H1 (cell line): ENCODE measurements at regions not wholly inside any gene's neighbourhood (a gene's known extent, or its start where the extent isn't known, plus 50 kb on each side); places are given as distances from the start of the nearest gene placed in this dataset.

Source experiments
- CTCF ChIA-PET: fragments of 300-600 bp; sonication (Branson Sonifier 250); formaldehyde crosslinking; loops from one replicate; lab custom pipeline; 2021; ENCODE audit not compliant: partially characterized antibody; lab: Charles Lee
- POLR2A ChIA-PET: fragments of 300-600 bp; sonication (Branson Sonifier 250); formaldehyde crosslinking; loops from one replicate; lab custom pipeline; 2021; ENCODE audit warnings: inconsistent platforms; ENCODE audit not compliant: partially characterized antibody; lab: Charles Lee
- DNase-seq, 2 experiments: peaks; one replicate each; pipeline versions ENCODE4 v3.0.0 to v3.0.0-alpha.2; 2010 to 2022; ENCODE audit warnings: low spot score in 2 of 2, low read depth in 1 of 2, mixed read lengths in 1 of 2
- FAIRE-seq: peaks from 2 replicates; lab custom pipeline; 2011; peaks lifted over from hg19 to GRCh38; lab: Jason Lieb, UNC
- H2AFZ ChIP-seq: 2 replicates; pipeline ENCODE4 v1.8.1; 2012; ENCODE audit warnings: low read length, inconsistent platforms
- H2AK5ac ChIP-seq: 2 replicates; pipeline ENCODE4 v1.6.1; 2013; ENCODE audit warnings: low read depth, low read length
- H2BK120ac ChIP-seq: replicated peaks from 2 replicates; pipeline ENCODE3; 2013; ENCODE audit warnings: low read depth, low read length, inconsistent platforms
- H2BK12ac ChIP-seq: 2 replicates; pipeline ENCODE4 v1.6.1; 2013; ENCODE audit warnings: low read depth, low read length
- H2BK15ac ChIP-seq: 2 replicates; pipeline ENCODE4 v1.6.1; 2013; ENCODE audit warnings: low read length
- H2BK20ac ChIP-seq: 2 replicates; pipeline ENCODE4 v1.6.1; 2013; ENCODE audit warnings: low read length
- H2BK5ac ChIP-seq: 2 replicates; pipeline ENCODE4 v1.6.1; 2013; ENCODE audit warnings: low read depth, low read length
- H3K14ac ChIP-seq: 2 replicates; pipeline ENCODE4 v1.6.1; 2013; ENCODE audit warnings: inconsistent platforms; ENCODE audit not compliant: insufficient read length
- H3K18ac ChIP-seq: 2 replicates; pipeline ENCODE4 v1.6.1; 2013; ENCODE audit warnings: low read length; ENCODE audit errors: extremely low read depth
- H3K23ac ChIP-seq: 2 replicates; pipeline ENCODE4 v1.6.1; 2013; ENCODE audit warnings: inconsistent platforms; ENCODE audit not compliant: insufficient read length
- H3K23me2 ChIP-seq: 2 replicates; pipeline ENCODE4 v1.6.1; 2013; ENCODE audit warnings: low read depth, low read length
- H3K27ac ChIP-seq: 2 replicates; pipeline ENCODE4 v1.6.1; 2011; ENCODE audit warnings: low read depth, low read length, inconsistent platforms
- H3K27me3 ChIP-seq, 4 experiments: replicated peaks in 1 of 4; 1 replicate in 1 of 4; 2 replicates in 3 of 4; pipeline versions ENCODE4 v1.6.1 to v1.8.1; 2011 to 2013; ENCODE audit warnings: low read length in 3 of 4, mild to moderate bottlenecking in 3 of 4, inconsistent platforms in 2 of 4, mixed read lengths in 2 of 4, moderate library complexity in 1 of 4; ENCODE audit not compliant: control insufficient read depth in 3 of 4, insufficient read depth in 3 of 4; ENCODE audit errors: extremely low read depth in 1 of 4
- H3K36me3 ChIP-seq, 4 experiments: 2 replicates each; pipeline versions ENCODE4 v1.6.1 to v1.8.1; 2011 to 2013; ENCODE audit warnings: mild to moderate bottlenecking in 4 of 4, low read length in 3 of 4, moderate library complexity in 2 of 4, control low read depth in 1 of 4, inconsistent platforms in 1 of 4; ENCODE audit not compliant: insufficient read depth in 4 of 4, control insufficient read depth in 2 of 4
- H3K4ac ChIP-seq: replicated peaks from 2 replicates; pipeline ENCODE3; 2013; ENCODE audit warnings: low read length, low read depth, mixed read lengths, inconsistent platforms; ENCODE audit not compliant: insufficient read length
- H3K4me1 ChIP-seq, 4 experiments: replicated peaks in 1 of 4; 1 replicate in 1 of 4; 2 replicates in 3 of 4; pipeline versions ENCODE4 v1.6.1 to v1.8.1; 2011 to 2013; ENCODE audit warnings: low read length in 3 of 4, inconsistent platforms in 2 of 4, mixed read lengths in 1 of 4; ENCODE audit not compliant: insufficient read depth in 4 of 4, control insufficient read depth in 3 of 4
- H3K4me2 ChIP-seq, 2 experiments: 2 replicates each; pipeline versions ENCODE4 v1.6.1 to v1.8.1; 2011 to 2013; ENCODE audit warnings: low read depth in 2 of 2, low read length in 2 of 2, control low read depth in 1 of 2, inconsistent platforms in 1 of 2, mild to moderate bottlenecking in 1 of 2; ENCODE audit not compliant: insufficient read depth in 1 of 2
- H3K4me3 ChIP-seq, 4 experiments: fragments of 200-600, 300-600 bp in 1 of 4; sonication (generic), shearing (Covaris generic), sonication (Bioruptor Twin) in 1 of 4; 2 replicates each; pipeline versions ENCODE4 v1.5.1 to v1.8.1; 2011 to 2016; ENCODE audit warnings: low read length in 4 of 4, low read depth in 3 of 4, control low read depth in 2 of 4, inconsistent platforms in 2 of 4, mild to moderate bottlenecking in 2 of 4, mixed read lengths in 1 of 4, moderate library complexity in 1 of 4; ENCODE audit not compliant: insufficient read depth in 2 of 4; ENCODE audit errors: extremely low read depth in 1 of 4
- H3K56ac ChIP-seq: replicated peaks from 2 replicates; pipeline ENCODE3; 2013; ENCODE audit warnings: low read depth, mild to moderate bottlenecking, mixed read lengths, low read length, inconsistent platforms; ENCODE audit not compliant: insufficient read length
- H3K79me1 ChIP-seq: 2 replicates; pipeline ENCODE4 v1.6.1; 2013; ENCODE audit warnings: low read depth, low read length, control low read depth
- H3K79me2 ChIP-seq, 2 experiments: 2 replicates each; pipeline versions ENCODE4 v1.6.1 to v1.8.1; 2012 to 2013; ENCODE audit warnings: low read length in 2 of 2, mild to moderate bottlenecking in 2 of 2, inconsistent platforms in 1 of 2; ENCODE audit not compliant: insufficient read depth in 2 of 2, control insufficient read depth in 1 of 2
- H3K9ac ChIP-seq, 4 experiments: replicated peaks in 1 of 4; 1 replicate in 1 of 4; 2 replicates in 3 of 4; pipeline versions ENCODE4 v1.6.1 to v1.8.1; 2011 to 2013; ENCODE audit warnings: low read depth in 3 of 4, low read length in 3 of 4, control low read depth in 2 of 4, mild to moderate bottlenecking in 2 of 4, moderate library complexity in 2 of 4, inconsistent platforms in 1 of 4; ENCODE audit errors: extremely low read depth in 1 of 4
- H3K9me3 ChIP-seq, 2 experiments: 2 replicates each; pipeline versions ENCODE4 v1.6.1 to v1.8.1; 2012 to 2013; ENCODE audit warnings: mild to moderate bottlenecking in 2 of 2, moderate library complexity in 2 of 2, control low read depth in 1 of 2, inconsistent platforms in 1 of 2, low read depth in 1 of 2, low read length in 1 of 2, mixed read lengths in 1 of 2; ENCODE audit not compliant: insufficient read depth in 2 of 2
- H4K20me1 ChIP-seq, 2 experiments: replicated peaks in 1 of 2; 2 replicates each; pipeline versions ENCODE3 to v1.8.1; 2011 to 2013; ENCODE audit warnings: inconsistent platforms in 2 of 2, low read length in 2 of 2, mild to moderate bottlenecking in 1 of 2; ENCODE audit not compliant: insufficient read depth in 2 of 2, control insufficient read depth in 1 of 2
- H4K5ac ChIP-seq: 2 replicates; pipeline ENCODE4 v1.6.1; 2013; ENCODE audit warnings: low read length, low read depth, mixed read lengths, inconsistent platforms; ENCODE audit not compliant: insufficient read length
- H4K8ac ChIP-seq: 2 replicates; pipeline ENCODE4 v1.8.0; 2013; ENCODE audit warnings: mild to moderate bottlenecking, moderate library complexity, low read length, inconsistent platforms; ENCODE audit not compliant: insufficient read depth; ENCODE audit errors: extremely low read depth
- H4K91ac ChIP-seq: replicated peaks from 2 replicates; pipeline ENCODE3; 2013; ENCODE audit warnings: low read length, mixed read lengths, inconsistent platforms; ENCODE audit not compliant: insufficient read length
- CBX8 ChIP-seq: fragments of 300-800, 300-1000 bp; sonication (generic); IDR thresholded peaks from 2 replicates; pipeline ENCODE4 v1.7.1; 2016; ENCODE audit warnings: low read depth, low read length, borderline replicate concordance
- CREB1 ChIP-seq: IDR thresholded peaks from 2 replicates; pipeline ENCODE4 v1.6.1; 2012; ENCODE audit warnings: inconsistent platforms
- EGR1 ChIP-seq: IDR thresholded peaks from 2 replicates; pipeline ENCODE4 v1.6.1; 2011; ENCODE audit warnings: low read depth, low read length, borderline replicate concordance
- MAX ChIP-seq: IDR thresholded peaks from 2 replicates; pipeline ENCODE4 v1.6.1; 2012; ENCODE audit warnings: inconsistent platforms
- SIX5 ChIP-seq: IDR thresholded peaks from 2 replicates; pipeline ENCODE4 v1.6.1; 2011; ENCODE audit warnings: mild to moderate bottlenecking, low read depth, low read length
- TEAD4 ChIP-seq: IDR thresholded peaks from 2 replicates; pipeline ENCODE4 v1.6.1; 2012; ENCODE audit warnings: low read depth, low read length, inconsistent platforms, mixed read lengths
- WGBS, 2 experiments: shearing (Covaris generic) in 1 of 2; methylation state at CpG; one replicate each; pipeline versions ENCODE4 v1.1.6 to v1.1.7; 2013 to 2015; ENCODE audit warnings: low lambda C conversion rate in 2 of 2, mixed read lengths in 2 of 2, inconsistent platforms in 1 of 2, low coverage in 1 of 2, missing lambda C conversion rate in 1 of 2; ENCODE audit not compliant: insufficient replicate concordance in 2 of 2, insufficient coverage in 1 of 2, insufficient read length in 1 of 2; ENCODE audit errors: extremely low coverage in 1 of 2, missing lambda C conversion rate in 1 of 2; 5-methylcytosine and 5-hydroxymethylcytosine counted together

GRCh38 chrX:145475725-145476124, 228.4 kb downstream of the SPANXN1 start:
- no peaks in the 10 kb centered on the region for H3K79me1 ChIP-seq
- WGBS, 2 experiments = 87% methylated on average over 7 of the region's 7 CpGs; no CpG with 5 or more reads in 1 of the 2 experiments
- no peak overlapping the region for H3K4me3 ChIP-seq
- no peaks in the 10 kb centered on the region for H3K4me1 ChIP-seq
- no peak overlapping the region for H2BK20ac ChIP-seq
- H3K14ac ChIP-seq = no peak overlapping the region
- no peak overlapping the region for H4K5ac ChIP-seq
- ChIA-PET CTCF (interaction anchor here (1.2 kb wide), 1 partner anchor 82 kb away, joined by 3 read pairs; no protein-coding TSS in a partner anchor), POLR2A (no interaction called here)
- H3K4ac ChIP-seq = no peak overlapping the region
- H3K56ac ChIP-seq = no peak overlapping the region
- no peaks in the 10 kb centered on the region for H3K27me3 ChIP-seq
- no peaks in the 10 kb centered on the region for H3K23me2 ChIP-seq
- H2BK15ac ChIP-seq = no peak overlapping the region
- H3K9ac ChIP-seq = no peak overlapping the region
- no peak overlapping the region for H4K91ac ChIP-seq
- H3K79me2 ChIP-seq = no peaks in the 10 kb centered on the region
- H3K9me3 ChIP-seq = no peaks in the 10 kb centered on the region
- H2BK12ac ChIP-seq = no peak overlapping the region
- H3K18ac ChIP-seq = no peak overlapping the region
- H3K36me3 ChIP-seq = no peaks in the 10 kb centered on the region
- FAIRE-seq (no peak), DNase-seq (no peak)
- H4K8ac ChIP-seq = no peak overlapping the region
- no peaks in the 10 kb centered on the region for H4K20me1 ChIP-seq
- H2BK120ac ChIP-seq = no peak overlapping the region
- no peak overlapping the region for H3K4me2 ChIP-seq
- TF ChIP-seq EGR1 = no peak
- no peak for TF ChIP-seq MAX
- no peak for TF ChIP-seq SIX5
- no peak for TF ChIP-seq TEAD4
- TF ChIP-seq CBX8 = no peak
- no peak for TF ChIP-seq CREB1
- no peak overlapping the region for H3K23ac ChIP-seq
- H2BK5ac ChIP-seq = no peak overlapping the region
- H2AFZ ChIP-seq = no peak overlapping the region
- no peak overlapping the region for H3K27ac ChIP-seq
- H2AK5ac ChIP-seq = no peak overlapping the region
